ENCODE measurements at regions not wholly inside any gene's neighbourhood (a gene's known extent, or its start where the extent isn't known, plus 50 kb on each side); places are given as distances from the start of the nearest gene placed in this dataset.

DNA sequence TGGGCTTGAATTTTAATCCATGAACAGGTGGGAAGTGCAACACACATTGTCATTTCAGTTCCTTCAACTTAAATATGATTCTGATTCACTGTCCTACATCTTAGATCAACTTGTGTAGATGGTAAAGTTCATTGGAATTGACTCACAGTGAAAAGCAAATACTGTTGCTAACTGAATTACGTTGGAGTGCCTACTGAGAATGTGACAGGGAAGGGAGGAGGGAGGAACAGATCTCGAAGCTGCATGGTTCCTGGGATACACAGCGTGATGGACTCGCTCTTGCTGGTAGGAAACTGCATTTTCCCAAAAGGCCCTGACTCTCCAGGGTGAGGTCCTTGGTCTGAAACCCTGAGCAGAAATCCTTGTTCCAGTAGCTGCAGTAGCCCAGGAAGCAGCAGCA lies 284.2 kb downstream of the USP46 start:
- no peak for TF ChIP-seq POLR2A (IDR thresholded peaks at IDR 0.05)
- TF ChIP-seq, protein P1, sequence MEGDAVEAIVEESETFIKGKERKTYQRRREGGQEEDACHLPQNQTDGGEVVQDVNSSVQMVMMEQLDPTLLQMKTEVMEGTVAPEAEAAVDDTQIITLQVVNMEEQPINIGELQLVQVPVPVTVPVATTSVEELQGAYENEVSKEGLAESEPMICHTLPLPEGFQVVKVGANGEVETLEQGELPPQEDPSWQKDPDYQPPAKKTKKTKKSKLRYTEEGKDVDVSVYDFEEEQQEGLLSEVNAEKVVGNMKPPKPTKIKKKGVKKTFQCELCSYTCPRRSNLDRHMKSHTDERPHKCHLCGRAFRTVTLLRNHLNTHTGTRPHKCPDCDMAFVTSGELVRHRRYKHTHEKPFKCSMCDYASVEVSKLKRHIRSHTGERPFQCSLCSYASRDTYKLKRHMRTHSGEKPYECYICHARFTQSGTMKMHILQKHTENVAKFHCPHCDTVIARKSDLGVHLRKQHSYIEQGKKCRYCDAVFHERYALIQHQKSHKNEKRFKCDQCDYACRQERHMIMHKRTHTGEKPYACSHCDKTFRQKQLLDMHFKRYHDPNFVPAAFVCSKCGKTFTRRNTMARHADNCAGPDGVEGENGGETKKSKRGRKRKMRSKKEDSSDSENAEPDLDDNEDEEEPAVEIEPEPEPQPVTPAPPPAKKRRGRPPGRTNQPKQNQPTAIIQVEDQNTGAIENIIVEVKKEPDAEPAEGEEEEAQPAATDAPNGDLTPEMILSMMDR (IDR thresholded peaks at IDR 0.05 in 4 of 5, conservative IDR thresholded peaks at IDR 0.05 in 1 of 5): no peak
